GM19372 (cell line): ENCODE measurements at regions not wholly inside any gene's neighbourhood (a gene's known extent, or its start where the extent isn't known, plus 50 kb on each side); places are given as distances from the start of the nearest gene placed in this dataset.
"Not testable (repeated sequence)": the region's sequence is repeated elsewhere in the genome, so short reads cannot be mapped to it uniquely, and the experiment has no call there.

ENCODE experiments used
- ATAC-seq: cut with Tn5 transposase; IDR thresholded peaks from one replicate; pipeline ENCODE4 v1.9.1; 2021; ENCODE audit warnings: mild to moderate bottlenecking, low read depth, moderate library complexity; ENCODE audit not compliant: unreplicated experiment

DNA sequence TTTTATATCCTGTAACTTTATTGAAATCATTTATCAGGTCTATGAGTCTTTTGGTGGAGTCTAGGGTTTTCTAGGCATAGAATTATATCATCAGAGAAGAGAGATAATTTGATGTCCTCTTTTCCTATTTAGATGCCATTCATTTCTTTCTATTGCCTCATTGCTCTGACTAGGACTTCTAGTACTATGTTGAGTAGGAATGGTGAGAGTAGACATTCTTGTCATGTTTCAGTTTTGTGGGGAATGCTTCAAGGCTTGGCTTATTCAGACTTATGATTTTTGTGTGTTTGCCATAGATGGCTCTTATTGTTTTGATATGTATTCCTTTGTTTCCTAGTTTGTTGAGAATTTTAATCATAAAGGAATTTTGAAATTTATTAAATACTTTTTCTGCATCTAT lies 1078.3 kb downstream of the FAM181B start:
- no peak for ATAC-seq

DNA sequence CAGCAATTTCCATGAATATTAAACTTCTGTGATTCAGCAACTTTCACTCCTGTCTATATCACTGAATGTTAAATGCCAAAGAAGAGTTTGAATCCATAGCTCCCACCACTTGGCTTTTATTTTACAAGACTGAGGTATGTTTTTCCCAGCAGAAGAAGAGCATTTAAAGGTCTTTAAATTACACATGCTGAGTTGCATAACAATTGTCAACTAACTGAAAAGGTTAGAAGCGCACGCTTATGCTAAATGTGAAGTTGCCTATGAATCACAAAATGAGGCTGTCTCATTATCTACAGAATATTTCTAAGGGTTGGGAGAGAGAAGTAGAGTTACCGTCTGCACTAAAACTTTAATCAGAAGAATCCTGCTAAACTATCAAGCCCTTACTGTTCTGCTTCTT lies 1086.3 kb downstream of the FAM181B start:
- no peak for ATAC-seq

DNA sequence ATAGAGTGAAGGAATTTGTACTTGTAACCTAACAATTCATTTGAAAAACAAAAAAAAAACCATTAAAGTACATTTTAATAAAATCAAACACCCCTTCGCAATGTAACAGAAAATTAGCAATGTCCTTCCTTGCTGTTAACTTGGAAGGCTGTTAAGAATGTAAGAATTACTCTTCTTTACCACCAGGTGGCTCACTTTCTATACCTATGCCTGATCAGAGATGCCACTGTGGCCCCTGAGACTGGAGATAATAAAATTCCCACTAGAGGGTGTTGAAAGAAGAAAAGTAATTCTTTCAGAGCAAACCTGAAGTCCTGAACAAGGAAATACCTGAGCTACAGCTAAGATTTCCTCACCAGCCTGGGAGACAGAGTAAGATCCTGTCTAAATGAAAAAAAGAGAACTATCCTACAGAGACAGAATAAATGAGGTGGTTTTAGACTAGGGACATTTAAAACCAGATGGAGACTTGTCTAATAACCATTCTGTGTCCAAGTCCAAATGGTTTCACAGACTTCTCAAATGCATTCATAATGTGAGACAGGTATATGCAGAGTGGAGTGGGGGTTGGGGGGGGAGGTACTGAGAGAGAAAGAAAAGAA lies 1089.3 kb downstream of the FAM181B start:
- peak; percentile 95 for ATAC-seq

DNA sequence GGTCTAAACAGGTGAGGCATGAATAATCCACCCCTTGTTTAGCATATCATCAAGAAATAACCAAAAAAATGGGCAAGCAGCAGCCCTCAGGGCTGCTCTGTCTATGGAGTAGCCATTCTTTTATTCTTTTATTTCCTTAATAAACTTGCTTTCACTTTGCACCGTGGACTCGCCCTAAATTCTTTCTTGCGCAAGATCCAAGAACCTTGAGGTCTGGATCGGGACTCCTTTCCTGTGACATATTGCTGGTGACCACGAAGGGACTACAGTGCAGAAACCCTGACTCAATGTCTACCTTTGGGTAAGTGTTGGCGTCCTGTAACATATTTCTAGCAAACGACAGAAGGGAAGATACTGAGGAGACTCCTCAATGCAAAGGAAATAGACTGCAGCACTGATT lies 1099.2 kb downstream of the FAM181B start:
- no peak for ATAC-seq

DNA sequence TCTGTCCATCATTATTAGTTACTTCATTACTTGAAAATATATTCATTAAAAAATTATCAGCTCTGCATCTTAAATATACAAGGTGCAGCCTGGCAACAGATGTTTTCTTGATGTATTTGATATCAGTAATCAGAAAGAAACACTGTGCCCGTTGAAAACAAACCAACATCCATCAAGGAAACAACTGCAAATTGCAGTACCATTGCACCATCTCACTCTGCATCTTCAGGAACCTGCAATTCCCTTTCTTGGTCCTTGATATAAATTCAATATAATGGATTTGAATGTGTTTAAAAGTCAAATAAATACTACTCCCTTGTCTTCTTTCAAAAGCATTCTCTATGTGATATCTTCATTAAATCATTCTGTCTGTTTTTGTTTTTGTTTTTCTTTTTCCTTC lies 1131.2 kb downstream of the FAM181B start:
- ATAC-seq, result no peak

DNA sequence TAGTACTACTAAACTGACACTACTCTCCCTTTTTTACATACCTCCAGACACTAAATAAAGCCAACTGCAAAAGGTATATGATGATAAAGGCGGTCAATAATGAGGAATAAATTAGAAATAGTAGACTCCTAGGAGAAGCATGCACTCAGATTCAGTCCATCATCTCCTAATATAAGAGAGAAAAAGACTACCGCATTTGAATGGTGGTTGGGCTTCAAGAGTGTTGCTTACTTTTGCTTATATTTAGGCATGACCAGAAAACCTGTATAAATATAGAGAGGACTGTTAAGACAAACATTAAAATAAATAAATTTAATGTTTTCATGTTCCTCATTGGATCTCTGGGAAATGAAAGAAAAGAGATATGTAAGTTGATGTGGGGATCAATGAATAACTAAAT lies 1137.0 kb downstream of the FAM181B start:
- ATAC-seq, result no peak

DNA sequence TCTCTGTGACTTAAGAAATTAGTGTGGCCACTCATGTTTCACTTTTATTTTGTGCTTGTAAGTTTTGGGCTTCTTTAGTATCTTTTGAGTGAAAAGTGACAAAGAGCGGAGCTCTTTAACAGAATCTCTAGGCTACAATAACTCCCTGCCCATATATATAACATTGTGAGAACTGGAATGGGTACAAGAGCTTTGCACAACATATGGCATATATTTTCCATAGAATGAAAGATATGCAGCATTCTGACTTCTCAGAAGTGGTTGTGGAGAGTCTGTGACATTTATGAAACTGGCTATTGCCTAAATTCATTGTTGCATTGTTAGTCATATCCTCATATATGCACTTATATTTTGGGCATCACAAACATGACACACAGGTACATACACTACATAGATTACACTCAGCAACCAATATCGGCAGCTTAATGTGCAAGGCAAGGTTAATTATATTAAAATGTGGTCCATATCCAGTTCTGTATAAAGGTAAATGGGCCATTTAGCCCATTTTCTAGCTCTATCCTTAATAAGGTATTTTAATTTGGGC lies 1148.2 kb downstream of the FAM181B start:
- no peak for ATAC-seq

- no peak for ATAC-seq
These were observed 1154.3 kb downstream of the FAM181B start for GRCh38 chr11:81579339-81579738.

DNA sequence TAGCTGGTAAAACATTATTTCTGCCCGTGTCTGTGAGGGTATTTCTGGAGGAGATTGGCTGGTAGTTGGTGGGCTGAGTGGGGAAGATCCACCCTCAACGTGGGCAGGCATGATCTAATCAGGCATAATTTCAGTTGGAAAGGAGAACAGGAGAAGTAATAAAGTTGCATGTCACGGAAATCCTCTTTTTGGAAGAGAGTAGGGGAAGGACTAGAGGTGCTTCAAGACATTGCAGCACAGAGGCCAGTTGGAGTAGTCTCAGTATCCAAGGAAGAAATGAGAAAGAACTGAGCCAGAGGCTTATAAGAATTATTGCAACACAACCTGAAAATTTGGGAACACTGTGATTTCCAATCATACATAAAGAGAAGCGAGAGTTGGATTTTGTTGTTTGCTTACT lies 1155.1 kb downstream of the FAM181B start:
- ATAC-seq, result no peak

GRCh38 chr11:81574301-81574700 lies 1159.4 kb downstream of the FAM181B start:
- no peak for ATAC-seq

- ATAC-seq, result no peak
These were observed 1160.3 kb downstream of the FAM181B start for GRCh38 chr11:81573367-81573766.

DNA sequence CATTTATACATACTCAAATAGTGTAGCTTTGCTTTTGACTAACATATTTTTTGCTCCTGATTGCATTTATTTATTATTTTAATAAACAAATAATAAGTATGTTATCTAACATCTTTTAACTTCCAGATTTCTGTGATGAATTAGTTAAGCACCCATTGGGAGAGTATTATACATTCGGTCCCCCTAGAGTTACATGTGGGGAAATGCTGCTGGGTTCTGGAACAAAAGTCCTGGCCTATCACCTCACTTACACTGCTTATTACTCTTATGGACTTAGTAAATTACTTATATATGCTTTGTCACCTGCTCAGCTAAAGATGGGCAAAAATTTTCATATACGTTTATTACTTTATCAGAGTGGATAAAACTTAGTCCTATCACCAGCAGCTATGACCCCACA lies 1163.0 kb downstream of the FAM181B start:
- no peak for ATAC-seq

- no peak for ATAC-seq
These were observed 1163.7 kb downstream of the FAM181B start for GRCh38 chr11:81569999-81570398.

DNA sequence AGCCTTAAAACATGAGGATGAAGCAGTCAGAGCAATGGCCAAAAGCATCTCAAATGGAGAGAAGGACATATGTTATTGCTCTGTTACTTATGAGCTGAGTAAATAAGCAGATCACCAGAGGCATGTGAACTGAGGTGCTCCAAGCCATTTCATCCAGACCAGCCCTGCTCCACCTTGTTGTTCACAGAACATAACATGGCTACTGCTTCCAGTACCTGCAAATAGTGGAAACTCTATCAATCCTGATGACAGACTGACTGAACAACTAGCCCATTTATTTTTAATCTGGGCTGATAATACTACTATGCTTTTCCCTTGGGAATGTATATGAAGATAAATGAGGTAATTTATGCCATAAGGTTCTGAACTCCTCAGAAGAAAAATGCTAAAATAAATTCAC lies 1164.7 kb downstream of the FAM181B start:
- ATAC-seq, result no peak

- ATAC-seq, result no peak
These were observed 1185.5 kb downstream of the FAM181B start for GRCh38 chr11:81548123-81548522.

DNA sequence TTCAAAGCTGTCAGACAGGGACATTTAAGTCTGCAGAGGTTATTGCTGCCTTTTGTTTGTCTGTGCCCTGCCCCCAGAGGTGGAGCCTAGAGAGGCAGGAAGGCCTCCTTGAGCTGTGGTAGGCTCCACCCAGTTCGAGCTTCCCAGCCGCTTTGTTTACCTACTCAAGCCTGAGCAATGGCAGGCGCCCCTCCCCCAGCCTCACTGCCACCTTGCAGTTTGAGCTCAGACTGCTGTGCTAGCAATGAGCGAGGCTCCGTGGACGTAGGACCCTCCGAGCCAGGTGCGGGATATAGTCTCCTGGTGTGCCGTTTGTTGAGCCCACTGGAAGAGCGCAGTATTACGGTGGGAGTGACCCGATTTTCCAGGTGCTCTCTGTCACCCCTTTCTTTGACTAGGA lies 1193.9 kb downstream of the FAM181B start:
- not testable (repeated sequence) for ATAC-seq

DNA sequence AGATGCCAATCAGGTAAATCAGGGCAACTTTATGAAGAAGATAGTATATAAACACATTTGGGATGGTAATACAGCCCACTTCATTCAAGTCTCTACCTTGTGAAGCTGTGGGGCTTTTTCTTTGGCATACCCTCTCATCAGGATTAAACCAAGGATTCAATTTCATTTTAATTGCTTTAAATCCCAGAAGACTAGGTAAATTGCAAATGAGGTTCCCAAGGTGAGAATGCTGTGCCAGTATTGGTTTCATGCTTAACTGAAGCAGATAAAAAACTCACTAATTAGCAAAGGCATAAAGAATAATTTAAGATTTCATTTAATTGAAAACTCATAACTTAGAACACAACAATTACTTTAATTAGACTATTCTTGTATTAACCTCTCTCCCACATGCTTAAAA lies 1218.1 kb downstream of the FAM181B start:
- ATAC-seq, result no peak

DNA sequence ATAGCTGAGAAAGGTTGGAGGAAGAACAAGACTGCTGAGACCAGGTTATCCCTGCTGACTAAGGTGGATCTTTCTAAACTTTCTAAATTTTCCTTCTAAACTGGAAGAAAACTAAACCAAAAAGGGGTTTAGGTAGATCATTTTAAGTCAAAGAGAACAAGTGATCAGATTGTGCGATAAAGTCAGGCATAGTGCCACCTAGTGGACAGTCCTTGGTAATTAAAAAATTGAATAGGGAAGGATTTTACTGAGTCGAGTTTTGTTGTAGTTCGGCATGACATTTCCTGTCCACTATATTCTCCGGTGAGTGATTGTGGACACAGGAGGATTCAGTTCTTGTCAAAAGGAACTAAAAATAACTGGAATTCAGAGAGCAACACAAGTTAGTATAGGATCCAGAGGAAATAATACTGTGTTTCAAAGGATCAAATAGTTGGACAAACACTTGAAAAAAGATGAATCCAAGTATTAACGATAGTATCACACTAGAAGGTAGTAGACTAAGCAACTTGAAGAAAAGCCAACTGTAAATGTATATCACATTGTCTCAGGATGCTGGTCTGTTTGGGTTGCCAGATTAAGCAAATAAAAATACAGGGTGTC lies 1236.4 kb downstream of the FAM181B start:
- ATAC-seq, result peak; percentile 74

- no peak for ATAC-seq
These were observed 1237.1 kb downstream of the FAM181B start for GRCh38 chr11:81496601-81497000.

- no peak for ATAC-seq
These were observed 1237.9 kb downstream of the FAM181B start for GRCh38 chr11:81495699-81496292.

- no peak for ATAC-seq
These were observed 1239.2 kb downstream of the FAM181B start for GRCh38 chr11:81494431-81494830.

DNA sequence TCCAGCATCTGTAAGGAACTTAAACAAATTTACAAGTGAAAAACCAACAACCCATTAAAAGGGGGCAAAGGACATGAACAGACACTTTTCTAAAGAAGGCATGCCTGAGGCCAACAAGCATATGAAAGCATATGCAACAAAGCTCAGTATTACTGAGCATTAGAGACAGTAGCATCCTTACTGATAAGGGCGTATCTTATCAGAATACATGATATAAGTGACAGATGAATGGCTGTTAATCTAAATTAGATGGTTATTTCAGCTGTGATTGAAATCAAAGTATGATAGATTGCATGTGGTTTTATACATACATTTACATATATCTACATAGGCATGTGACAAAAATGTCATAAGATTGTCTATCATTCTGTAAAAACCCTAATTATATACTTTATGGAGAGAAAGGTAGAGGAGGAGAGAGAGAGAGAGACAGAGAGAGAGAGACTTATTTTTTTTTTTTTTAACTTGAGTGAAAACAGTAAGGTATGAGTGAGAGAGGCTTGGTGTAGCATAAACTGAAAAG lies 1240.7 kb downstream of the FAM181B start:
- ATAC-seq, result no peak
